Astrocyte (in vitro differentiated cells and primary cell): ENCODE measurements at regions not wholly inside any gene's neighbourhood (a gene's known extent, or its start where the extent isn't known, plus 50 kb on each side); places are given as distances from the start of the nearest gene placed in this dataset.

Source experiments
- CTCF ChIP-seq: IDR thresholded peaks from 2 replicates; pipeline ENCODE4 v1.5.1; 2011; ENCODE audit warnings: low read depth, mild to moderate bottlenecking, inconsistent platforms, low read length, moderate library complexity; ENCODE audit not compliant: insufficient read depth
- EZH2 ChIP-seq: IDR thresholded peaks from 2 replicates; pipeline ENCODE4 v1.6.1; 2012; ENCODE audit warnings: mild to moderate bottlenecking, low read length, inconsistent platforms; ENCODE audit not compliant: insufficient read depth

DNA sequence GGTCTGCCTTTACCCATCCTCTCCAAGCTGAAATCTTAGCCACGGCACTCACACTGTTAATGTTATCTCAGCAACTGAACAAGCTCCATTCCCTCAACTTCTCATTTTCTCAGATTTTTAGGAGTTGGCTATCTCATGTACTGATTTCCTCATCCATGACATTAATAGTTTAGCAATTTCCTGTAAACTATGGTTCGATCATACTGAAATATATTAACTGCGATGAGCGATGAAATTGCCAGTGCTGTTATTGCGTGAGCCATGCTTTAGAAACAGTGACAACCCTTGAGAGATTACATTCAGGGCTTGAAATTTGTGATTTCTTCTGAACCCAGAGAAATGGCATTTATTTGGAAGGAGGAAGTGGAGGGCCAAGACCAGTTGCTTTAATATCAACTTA lies 223.7 kb downstream of the GPAT3 start:
- TF ChIP-seq CTCF (no peak), EZH2 (no peak)
